ENCODE measurements at regions not wholly inside any gene's neighbourhood (a gene's known extent, or its start where the extent isn't known, plus 50 kb on each side); places are given as distances from the start of the nearest gene placed in this dataset.

GRCh38 chr3:180375831-180376230 is 226.1 kb upstream of the TTC14 start:
- FAIRE-seq (no peak), ATAC-seq (no peak), DNase-seq (ENCODE audit: low spot score) (no peak)
- no peaks in the 10 kb centered on the region for H4K20me1 ChIP-seq (ENCODE audit: insufficient read depth, low read length)
- H3K4me2 ChIP-seq (ENCODE audit: low read depth, low read length) = no peak overlapping the region
- no peaks in the 10 kb centered on the region for H3K79me2 ChIP-seq (ENCODE audit: insufficient read depth, low read length)
- intact Hi-C loops (cut with micrococcal nuclease; ENCODE audit: unreplicated experiment) = no loop called here
- in situ Hi-C loops (cut with HindIII; ENCODE audit: extremely low pct_ligation_motif_present, low pct_unique_long_range_greater_than_20kb) = no loop called here
- no peaks in the 10 kb centered on the region for H3K4me1 ChIP-seq (ENCODE audit: insufficient read depth, low read length)
- H3K27me3 ChIP-seq (ENCODE audit: control insufficient read depth in 1 of 2, insufficient read depth in 2 of 2, low read length in 2 of 2) = no peaks in the 10 kb centered on the region
- no peaks in the 10 kb centered on the region for H3K36me3 ChIP-seq (replicated peaks in 1 of 2; ENCODE audit: control insufficient read depth in 1 of 2, insufficient read depth in 2 of 2, low read length in 2 of 2)
- POLR2A ChIA-PET = no interaction called here
- no TSS peak for BruUV-seq (replicated peaks)
- 2% methylated on average over 3 of the region's 3 CpGs for WGBS (ENCODE audit: low lambda C conversion rate)
- CTCF ChIA-PET (ENCODE audit: low intra/inter-chr PET ratio, low total read pairs) = no interaction called here
- no peak overlapping the region for H2AFZ ChIP-seq (ENCODE audit: low read length)
- H3K9me3 ChIP-seq (ENCODE audit: low read length) = no peaks in the 10 kb centered on the region
- no peak overlapping the region for H3K9ac ChIP-seq (ENCODE audit: insufficient read depth, low read depth, low read length)
- H3K4me3 ChIP-seq (replicated peaks in 1 of 3; ENCODE audit: insufficient read depth in 1 of 3, low read depth in 2 of 3, low read length in 3 of 3) = no peak overlapping the region
- H3K27ac ChIP-seq (ENCODE audit: extremely low read length, insufficient read depth, low read length) = no peak overlapping the region
- no peak for TF ChIP-seq TFDP2 (CRISPR knock-in tag; IDR thresholded peaks at IDR 0.05)
- no peak for TF ChIP-seq ZBTB37 (CRISPR knock-in tag; IDR thresholded peaks at IDR 0.05)
- no peak for TF ChIP-seq SKIL (CRISPR knock-in tag; IDR thresholded peaks at IDR 0.05; ENCODE audit: borderline replicate concordance)
- no peak for TF ChIP-seq JUN (CRISPR knock-in tag; IDR thresholded peaks at IDR 0.05)
- TF ChIP-seq ZBTB39 (CRISPR knock-in tag; IDR thresholded peaks at IDR 0.05) = no peak
- no peak for TF ChIP-seq HMGA1 (CRISPR knock-in tag; conservative IDR thresholded peaks at IDR 0.05)
- no peak for TF ChIP-seq ZNF513 (CRISPR knock-in tag; conservative IDR thresholded peaks at IDR 0.05)
- TF ChIP-seq KLF12 (CRISPR knock-in tag; IDR thresholded peaks at IDR 0.05; ENCODE audit: borderline replicate concordance) = no peak
- TF ChIP-seq PREB (CRISPR knock-in tag; IDR thresholded peaks at IDR 0.05) = no peak
- TF ChIP-seq ZC3H4 (CRISPR knock-in tag; IDR thresholded peaks at IDR 0.05; ENCODE audit: borderline replicate concordance) = no peak
- no peak for TF ChIP-seq ATF2 (CRISPR knock-in tag; IDR thresholded peaks at IDR 0.05)
- no peak for TF ChIP-seq SP5 (CRISPR knock-in tag; IDR thresholded peaks at IDR 0.05; ENCODE audit: borderline replicate concordance, low read depth)
- no peak for TF ChIP-seq MIXL1 (CRISPR knock-in tag; IDR thresholded peaks at IDR 0.05)
- TF ChIP-seq ZKSCAN8 (CRISPR knock-in tag; IDR thresholded peaks at IDR 0.05; ENCODE audit: borderline replicate concordance) = no peak
- no peak for TF ChIP-seq MXD4 (CRISPR knock-in tag; IDR thresholded peaks at IDR 0.05)
